ENCODE measurements at regions not wholly inside any gene's neighbourhood (a gene's known extent, or its start where the extent isn't known, plus 50 kb on each side); places are given as distances from the start of the nearest gene placed in this dataset.

DNA sequence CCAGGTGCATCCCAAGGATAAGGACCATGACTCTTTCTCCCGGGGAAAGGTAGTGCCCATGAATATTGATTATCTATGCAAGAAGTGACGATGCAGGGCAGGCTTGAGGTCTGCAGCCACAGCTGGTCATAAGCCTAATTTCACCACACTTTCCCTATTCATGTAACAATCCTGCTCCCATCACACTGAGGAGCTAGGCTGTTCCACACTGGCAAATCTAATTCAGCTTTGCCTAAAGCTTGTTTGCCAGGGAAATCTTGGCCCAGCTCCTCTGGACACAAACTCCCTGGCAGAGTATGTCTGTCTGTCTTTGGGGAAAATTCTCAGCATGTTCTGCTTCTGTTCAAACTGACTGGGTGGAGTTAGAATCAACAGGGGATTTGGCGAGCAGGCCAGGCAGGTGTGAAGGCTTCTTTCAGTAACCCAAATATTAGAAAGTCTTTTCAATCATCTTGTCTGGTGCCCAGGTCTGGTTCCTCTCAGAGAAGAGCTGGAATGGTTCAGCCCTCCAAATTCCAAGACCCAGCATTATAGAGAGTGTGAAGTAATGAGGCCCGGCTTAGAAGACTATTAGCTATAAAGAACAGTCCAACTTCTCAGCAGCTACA, 88.5 kb upstream of the SPDL1 start:
- Histone ChIP-seq H3K9me3 (ENCODE audit: control insufficient read depth in 1 of 2, insufficient read depth in 1 of 2, low read depth in 1 of 2, low read length in 2 of 2) (no peaks in the 10 kb centered on the region), H3K9me2 (ENCODE audit: insufficient read depth) (no peaks in the 10 kb centered on the region), H3K4me3 (replicated peaks in 1 of 2; ENCODE audit: low read depth in 1 of 2, low read length in 2 of 2) (no peak overlapping the region), H3K27me3 (ENCODE audit: insufficient read depth, low read length) (0 out of 2 replicates have a peak, but pooled peaks cover 14% of the 10 kb centered on the region), H3K27ac (ENCODE audit: low read depth, low read length) (no peak overlapping the region), H2AFZ (ENCODE audit: low read depth, low read length, poor library complexity, severe bottlenecking) (no peak overlapping the region), H3K79me2 (ENCODE audit: insufficient read depth, low read length) (no peaks in the 10 kb centered on the region), H3K9ac (ENCODE audit: low read length) (no peak overlapping the region), H3K4me1 (ENCODE audit: control insufficient read depth in 1 of 2, insufficient read depth in 2 of 2, low read length in 2 of 2) (no peaks in the 10 kb centered on the region), H3K4me2 (ENCODE audit: low read length) (no peak overlapping the region), H3K36me3 (ENCODE audit: control insufficient read depth in 1 of 2, insufficient read depth in 2 of 2, low read length in 2 of 2) (no peaks in the 10 kb centered on the region), H4K20me1 (ENCODE audit: insufficient read depth) (no peaks in the 10 kb centered on the region)
- no peak for ATAC-seq
- ChIA-PET CTCF (no interaction called here), POLR2A (no interaction called here), RAD21 (ENCODE audit: low non-redundant PET in 1 of 2, low total read pairs in 2 of 2, uncharacterized antibody in 2 of 2, unreplicated experiment in 2 of 2) (no interaction called here)
- DNase-seq (ENCODE audit: low read depth, low spot score), result no peak
- intact Hi-C loops (cut with micrococcal nuclease), result no loop called here
- TF ChIP-seq EZH2 (IDR thresholded peaks at IDR 0.05) (no peak), POLR2AphosphoS5 (IDR thresholded peaks at IDR 0.05; ENCODE audit: low read depth, low read length) (no peak), JUND (IDR thresholded peaks at IDR 0.05) (no peak), FOSL1 (IDR thresholded peaks at IDR 0.05; ENCODE audit: low read depth) (no peak), ZFX (IDR thresholded peaks at IDR 0.05) (no peak)
- TF ChIP-seq, protein P1, sequence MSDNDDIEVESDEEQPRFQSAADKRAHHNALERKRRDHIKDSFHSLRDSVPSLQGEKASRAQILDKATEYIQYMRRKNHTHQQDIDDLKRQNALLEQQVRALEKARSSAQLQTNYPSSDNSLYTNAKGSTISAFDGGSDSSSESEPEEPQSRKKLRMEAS (IDR thresholded peaks at IDR 0.05), result no peak
- BruUV-seq (replicated peaks), result no TSS peak

DNA sequence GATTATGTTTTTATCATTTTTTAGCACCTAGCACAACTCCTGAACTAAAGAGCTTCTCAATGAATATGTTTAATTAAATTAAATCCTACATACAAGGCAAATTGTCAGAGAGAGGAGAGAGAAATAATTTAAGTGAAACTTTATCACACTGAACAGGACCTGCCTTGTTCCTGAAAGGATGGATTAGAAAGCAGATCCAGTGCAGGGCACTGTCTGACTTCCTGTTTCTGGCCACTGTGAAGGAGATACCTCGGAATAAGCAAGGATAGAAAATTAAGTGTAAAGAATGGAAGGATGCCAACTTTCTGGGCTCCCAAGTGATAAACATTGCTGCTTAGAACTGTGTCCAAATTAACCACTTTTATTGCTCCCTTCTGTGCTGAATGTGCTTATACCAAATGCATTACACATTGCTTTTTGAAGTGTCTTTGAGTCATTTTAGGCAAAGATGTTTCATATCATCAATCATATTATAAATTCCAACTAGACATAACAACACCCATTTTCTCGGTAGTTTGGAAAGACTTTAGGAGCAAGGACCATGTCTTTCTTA, 89.1 kb upstream of the SPDL1 start:
- TF ChIP-seq SRF (IDR thresholded peaks at IDR 0.05; ENCODE audit: low read depth), result no peak
- TF ChIP-seq, protein P2, sequence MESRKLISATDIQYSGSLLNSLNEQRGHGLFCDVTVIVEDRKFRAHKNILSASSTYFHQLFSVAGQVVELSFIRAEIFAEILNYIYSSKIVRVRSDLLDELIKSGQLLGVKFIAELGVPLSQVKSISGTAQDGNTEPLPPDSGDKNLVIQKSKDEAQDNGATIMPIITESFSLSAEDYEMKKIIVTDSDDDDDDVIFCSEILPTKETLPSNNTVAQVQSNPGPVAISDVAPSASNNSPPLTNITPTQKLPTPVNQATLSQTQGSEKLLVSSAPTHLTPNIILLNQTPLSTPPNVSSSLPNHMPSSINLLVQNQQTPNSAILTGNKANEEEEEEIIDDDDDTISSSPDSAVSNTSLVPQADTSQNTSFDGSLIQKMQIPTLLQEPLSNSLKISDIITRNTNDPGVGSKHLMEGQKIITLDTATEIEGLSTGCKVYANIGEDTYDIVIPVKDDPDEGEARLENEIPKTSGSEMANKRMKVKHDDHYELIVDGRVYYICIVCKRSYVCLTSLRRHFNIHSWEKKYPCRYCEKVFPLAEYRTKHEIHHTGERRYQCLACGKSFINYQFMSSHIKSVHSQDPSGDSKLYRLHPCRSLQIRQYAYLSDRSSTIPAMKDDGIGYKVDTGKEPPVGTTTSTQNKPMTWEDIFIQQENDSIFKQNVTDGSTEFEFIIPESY (IDR thresholded peaks at IDR 0.05; ENCODE audit: extremely low read depth, insufficient replicate concordance, low read length), result no peak
- no peak for TF ChIP-seq POLR2A (IDR thresholded peaks at IDR 0.05; ENCODE audit: borderline replicate concordance, extremely low read depth, insufficient read depth, insufficient read length)
- TF ChIP-seq RAD21 (IDR thresholded peaks at IDR 0.05; ENCODE audit: low read depth), result no peak
- TF ChIP-seq, protein P3, sequence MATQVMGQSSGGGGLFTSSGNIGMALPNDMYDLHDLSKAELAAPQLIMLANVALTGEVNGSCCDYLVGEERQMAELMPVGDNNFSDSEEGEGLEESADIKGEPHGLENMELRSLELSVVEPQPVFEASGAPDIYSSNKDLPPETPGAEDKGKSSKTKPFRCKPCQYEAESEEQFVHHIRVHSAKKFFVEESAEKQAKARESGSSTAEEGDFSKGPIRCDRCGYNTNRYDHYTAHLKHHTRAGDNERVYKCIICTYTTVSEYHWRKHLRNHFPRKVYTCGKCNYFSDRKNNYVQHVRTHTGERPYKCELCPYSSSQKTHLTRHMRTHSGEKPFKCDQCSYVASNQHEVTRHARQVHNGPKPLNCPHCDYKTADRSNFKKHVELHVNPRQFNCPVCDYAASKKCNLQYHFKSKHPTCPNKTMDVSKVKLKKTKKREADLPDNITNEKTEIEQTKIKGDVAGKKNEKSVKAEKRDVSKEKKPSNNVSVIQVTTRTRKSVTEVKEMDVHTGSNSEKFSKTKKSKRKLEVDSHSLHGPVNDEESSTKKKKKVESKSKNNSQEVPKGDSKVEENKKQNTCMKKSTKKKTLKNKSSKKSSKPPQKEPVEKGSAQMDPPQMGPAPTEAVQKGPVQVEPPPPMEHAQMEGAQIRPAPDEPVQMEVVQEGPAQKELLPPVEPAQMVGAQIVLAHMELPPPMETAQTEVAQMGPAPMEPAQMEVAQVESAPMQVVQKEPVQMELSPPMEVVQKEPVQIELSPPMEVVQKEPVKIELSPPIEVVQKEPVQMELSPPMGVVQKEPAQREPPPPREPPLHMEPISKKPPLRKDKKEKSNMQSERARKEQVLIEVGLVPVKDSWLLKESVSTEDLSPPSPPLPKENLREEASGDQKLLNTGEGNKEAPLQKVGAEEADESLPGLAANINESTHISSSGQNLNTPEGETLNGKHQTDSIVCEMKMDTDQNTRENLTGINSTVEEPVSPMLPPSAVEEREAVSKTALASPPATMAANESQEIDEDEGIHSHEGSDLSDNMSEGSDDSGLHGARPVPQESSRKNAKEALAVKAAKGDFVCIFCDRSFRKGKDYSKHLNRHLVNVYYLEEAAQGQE (IDR thresholded peaks at IDR 0.05; ENCODE audit: low read depth), result no peak
- TF ChIP-seq ZFX (IDR thresholded peaks at IDR 0.05), result no peak
- no peak for TF ChIP-seq EGR1 (IDR thresholded peaks at IDR 0.05; ENCODE audit: low read depth)
- no peak for TF ChIP-seq JUND (IDR thresholded peaks at IDR 0.05)
- no peak for TF ChIP-seq SIN3A (IDR thresholded peaks at IDR 0.05; ENCODE audit: low read depth)
- TF ChIP-seq CEBPB (IDR thresholded peaks at IDR 0.05; ENCODE audit: low read depth), result no peak
- no peak for TF ChIP-seq POLR2AphosphoS5 (IDR thresholded peaks at IDR 0.05; ENCODE audit: low read depth, low read length)
- TF ChIP-seq SP1 (IDR thresholded peaks at IDR 0.05; ENCODE audit: low read depth), result no peak
- no peak for TF ChIP-seq ELF1 (IDR thresholded peaks at IDR 0.05; ENCODE audit: borderline replicate concordance, low read depth)
- TF ChIP-seq, protein P4, sequence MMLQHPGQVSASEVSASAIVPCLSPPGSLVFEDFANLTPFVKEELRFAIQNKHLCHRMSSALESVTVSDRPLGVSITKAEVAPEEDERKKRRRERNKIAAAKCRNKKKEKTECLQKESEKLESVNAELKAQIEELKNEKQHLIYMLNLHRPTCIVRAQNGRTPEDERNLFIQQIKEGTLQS (IDR thresholded peaks at IDR 0.05), result no peak
- intact Hi-C loops (cut with micrococcal nuclease), result no loop called here
- Histone ChIP-seq H3K9me3 (ENCODE audit: control insufficient read depth in 1 of 2, insufficient read depth in 1 of 2, low read depth in 1 of 2, low read length in 2 of 2) (no peaks in the 10 kb centered on the region), H3K4me2 (ENCODE audit: low read length) (no peak overlapping the region), H3K36me3 (ENCODE audit: control insufficient read depth in 1 of 2, insufficient read depth in 2 of 2, low read length in 2 of 2) (no peaks in the 10 kb centered on the region), H3K27me3 (ENCODE audit: insufficient read depth, low read length) (0 out of 2 replicates have a peak, but pooled peaks cover 14% of the 10 kb centered on the region), H3K9me2 (ENCODE audit: insufficient read depth) (no peaks in the 10 kb centered on the region), H3K4me1 (ENCODE audit: control insufficient read depth in 1 of 2, insufficient read depth in 2 of 2, low read length in 2 of 2) (no peaks in the 10 kb centered on the region), H3K27ac (ENCODE audit: low read depth, low read length) (no peak overlapping the region), H3K79me2 (ENCODE audit: insufficient read depth, low read length) (no peaks in the 10 kb centered on the region), H3K4me3 (replicated peaks in 1 of 2; ENCODE audit: low read depth in 1 of 2, low read length in 2 of 2) (no peak overlapping the region), H2AFZ (ENCODE audit: low read depth, low read length, poor library complexity, severe bottlenecking) (no peak overlapping the region), H4K20me1 (ENCODE audit: insufficient read depth) (no peaks in the 10 kb centered on the region), H3K9ac (ENCODE audit: low read length) (no peak overlapping the region)
- no peak for DNase-seq (ENCODE audit: low read depth, low spot score)
- RAD21 ChIA-PET (ENCODE audit: low non-redundant PET in 1 of 2, low total read pairs in 2 of 2, uncharacterized antibody in 2 of 2, unreplicated experiment in 2 of 2), result no interaction called here
- CTCF ChIA-PET, result no interaction called here
- POLR2A ChIA-PET, result no interaction called here
- no peak for ATAC-seq
- BruUV-seq (replicated peaks), result no TSS peak

All from HCT116 (cell line).